HG02623 (cell line): ENCODE measurements at regions not wholly inside any gene's neighbourhood (a gene's known extent, or its start where the extent isn't known, plus 50 kb on each side); places are given as distances from the start of the nearest gene placed in this dataset.

Experiments
- ATAC-seq: cut with Tn5 transposase; IDR thresholded peaks from one replicate; pipeline ENCODE4 v1.9.1; 2021; ENCODE audit warnings: moderate library complexity; ENCODE audit not compliant: unreplicated experiment

DNA sequence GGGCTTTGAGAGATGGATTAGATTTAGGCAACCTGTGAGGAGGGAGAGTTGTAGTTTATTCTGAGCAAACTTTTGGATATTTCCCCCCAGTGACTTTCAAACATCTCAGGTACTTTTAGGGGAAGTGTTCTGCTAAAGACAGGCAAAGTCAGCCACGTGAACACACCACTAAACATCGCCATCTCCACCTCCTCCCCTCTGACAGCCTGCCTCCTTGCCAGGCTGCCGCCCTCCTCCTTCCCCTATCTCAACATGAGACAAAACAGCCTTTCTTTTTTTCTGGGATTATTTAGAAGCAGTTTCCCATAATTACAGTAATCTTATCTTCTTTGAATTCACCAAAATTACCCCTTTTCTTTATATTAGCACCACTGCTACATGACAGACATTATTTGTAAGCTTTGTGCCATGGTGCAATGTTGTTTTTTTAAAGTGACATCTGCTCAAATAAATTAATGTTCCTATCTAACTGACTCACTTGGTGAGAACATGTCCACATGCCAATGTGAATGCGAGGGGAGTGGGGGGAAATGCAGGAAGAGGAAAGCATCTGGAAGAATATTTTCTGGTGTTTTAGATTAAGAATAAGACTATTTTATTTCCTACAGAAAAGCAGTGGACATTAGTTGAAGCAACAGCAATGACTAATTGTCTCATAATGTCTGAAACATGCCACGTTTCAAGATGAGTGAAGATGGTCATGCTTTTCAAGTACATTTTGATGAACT, 147.8 kb upstream of the ATP1B1 start:
- no peak for ATAC-seq

DNA sequence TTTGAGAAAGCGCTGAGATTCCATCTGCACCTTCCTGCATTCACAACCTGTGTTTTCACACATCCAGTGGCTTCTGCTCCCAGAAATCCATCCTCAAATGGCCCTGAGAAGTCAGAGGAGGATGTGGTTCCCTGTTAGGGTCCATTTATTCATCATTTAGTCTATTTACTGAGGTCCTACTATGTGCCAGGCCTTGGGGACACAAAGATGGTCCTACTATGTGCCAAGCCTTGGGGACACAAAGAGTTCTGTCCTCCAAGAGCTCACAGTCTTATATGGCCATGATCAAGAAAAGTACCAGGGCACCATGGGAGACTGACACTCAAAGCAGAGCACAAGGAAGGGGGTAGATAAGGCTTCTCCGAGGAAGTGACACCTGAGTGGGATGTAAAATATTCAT, 147.1 kb upstream of the ATP1B1 start:
- no peak for ATAC-seq

DNA sequence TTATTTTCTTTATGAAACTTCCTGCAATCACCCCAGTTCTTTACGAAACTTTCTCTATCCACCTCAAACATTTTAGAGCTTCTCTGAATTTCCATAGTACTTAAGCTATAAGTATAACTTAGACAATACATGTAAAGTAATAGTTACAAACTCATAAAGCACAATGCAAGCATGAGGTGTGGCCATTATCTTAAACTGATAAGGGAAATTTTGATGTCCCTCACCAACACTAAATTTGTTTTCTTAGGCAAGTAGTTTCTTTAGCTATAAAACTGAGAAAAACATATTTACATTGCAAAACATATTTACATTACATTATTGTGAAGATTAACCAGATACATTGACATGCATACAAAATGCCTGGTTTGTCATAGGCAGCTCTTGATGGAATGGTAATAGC, 146.4 kb upstream of the ATP1B1 start:
- no peak for ATAC-seq

DNA sequence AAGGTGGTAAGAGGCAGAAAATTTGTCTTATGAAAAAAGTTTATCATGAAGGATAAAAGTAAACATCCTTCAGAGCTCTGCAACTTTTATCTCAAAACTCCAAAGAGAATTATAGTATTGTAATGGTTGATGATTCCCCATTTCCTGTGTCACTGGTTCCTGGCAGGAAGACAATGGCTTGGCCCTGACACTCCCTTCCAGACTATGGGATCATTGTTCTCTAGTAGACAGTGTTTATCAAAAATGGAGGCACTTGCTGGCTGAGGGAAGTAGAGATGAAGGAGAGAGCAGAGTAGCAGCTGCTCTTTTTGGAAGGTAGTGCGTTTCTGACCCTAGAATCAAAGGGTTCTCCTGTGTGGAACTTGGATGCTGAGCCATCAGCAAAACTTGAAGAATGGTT, 145.9 kb upstream of the ATP1B1 start:
- ATAC-seq = no peak

DNA sequence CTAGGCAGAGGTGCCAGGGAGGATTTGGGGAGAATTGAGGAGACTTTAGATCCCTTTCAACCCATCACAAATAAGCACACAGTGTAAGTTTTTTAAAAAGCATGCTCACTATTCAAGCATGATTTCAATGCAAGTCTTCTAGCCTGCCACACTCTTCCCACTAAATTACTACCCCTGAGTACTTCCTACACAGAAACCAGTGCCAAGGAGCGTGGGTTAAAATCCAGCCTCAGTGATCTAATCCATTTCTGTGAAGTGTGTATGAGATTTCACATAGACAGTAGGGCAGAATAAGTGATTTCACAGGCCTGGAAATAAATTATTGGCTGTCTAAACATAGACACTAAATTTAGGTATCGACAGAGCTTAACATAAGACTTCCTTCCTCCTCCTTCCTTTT, 142.9 kb upstream of the ATP1B1 start:
- no peak for ATAC-seq

DNA sequence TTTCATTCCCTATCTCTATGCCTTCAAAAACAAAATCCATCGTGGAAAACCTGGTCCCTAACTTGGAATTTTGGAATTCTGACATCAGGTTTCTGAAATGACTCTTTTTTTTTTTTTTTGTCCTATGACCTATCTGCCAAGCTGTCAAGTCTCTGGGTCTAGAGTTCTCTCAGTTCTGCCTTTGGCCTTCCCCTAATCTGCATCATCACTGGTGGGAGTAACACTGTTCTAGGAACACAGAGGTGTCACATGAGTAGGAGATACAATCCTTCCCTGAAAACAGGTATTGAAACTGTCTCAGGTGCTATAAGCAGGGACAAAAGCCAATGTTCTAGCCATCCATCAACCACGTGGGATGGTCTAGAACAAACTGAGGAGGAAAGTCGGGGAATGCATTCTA, 142.0 kb upstream of the ATP1B1 start:
- ATAC-seq = no peak

DNA sequence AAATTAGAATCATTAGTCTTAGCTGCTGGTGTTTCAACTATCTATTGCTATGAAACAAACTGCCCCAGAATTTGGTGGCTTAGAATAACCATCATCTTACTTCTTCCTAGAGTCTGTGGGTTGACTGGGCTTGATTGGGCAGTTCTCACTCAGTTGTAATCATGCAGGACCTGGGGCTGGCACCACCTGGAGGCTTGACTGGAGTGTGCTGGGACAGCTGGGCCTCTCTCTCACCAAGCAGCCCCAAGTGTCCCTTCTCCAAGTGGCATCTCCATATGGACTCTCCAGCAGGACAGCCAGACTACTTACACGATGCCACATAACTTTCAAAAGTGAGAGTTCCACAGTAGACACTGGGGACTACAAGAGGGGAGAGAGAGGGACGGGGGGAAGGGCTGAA, 140.3 kb upstream of the ATP1B1 start:
- ATAC-seq = no peak

DNA sequence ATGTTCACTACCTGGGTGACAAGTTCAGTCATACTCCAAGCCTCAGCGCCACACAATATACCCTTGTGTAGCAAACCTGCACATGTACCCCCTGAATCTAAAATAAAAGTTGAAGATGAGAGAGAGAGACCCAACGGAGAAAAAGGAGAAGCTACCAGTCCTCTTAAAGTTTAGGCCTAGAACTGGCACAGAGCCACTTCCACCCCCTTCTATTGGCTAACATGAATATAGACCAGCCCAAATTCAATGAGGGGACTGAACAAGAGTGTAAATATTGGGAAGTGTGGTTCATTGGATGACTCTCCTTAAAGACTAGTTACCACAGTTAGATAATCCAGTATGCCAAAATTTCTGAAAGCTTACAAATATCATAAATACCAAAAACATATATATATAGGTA, 139.9 kb upstream of the ATP1B1 start:
- no peak for ATAC-seq

DNA sequence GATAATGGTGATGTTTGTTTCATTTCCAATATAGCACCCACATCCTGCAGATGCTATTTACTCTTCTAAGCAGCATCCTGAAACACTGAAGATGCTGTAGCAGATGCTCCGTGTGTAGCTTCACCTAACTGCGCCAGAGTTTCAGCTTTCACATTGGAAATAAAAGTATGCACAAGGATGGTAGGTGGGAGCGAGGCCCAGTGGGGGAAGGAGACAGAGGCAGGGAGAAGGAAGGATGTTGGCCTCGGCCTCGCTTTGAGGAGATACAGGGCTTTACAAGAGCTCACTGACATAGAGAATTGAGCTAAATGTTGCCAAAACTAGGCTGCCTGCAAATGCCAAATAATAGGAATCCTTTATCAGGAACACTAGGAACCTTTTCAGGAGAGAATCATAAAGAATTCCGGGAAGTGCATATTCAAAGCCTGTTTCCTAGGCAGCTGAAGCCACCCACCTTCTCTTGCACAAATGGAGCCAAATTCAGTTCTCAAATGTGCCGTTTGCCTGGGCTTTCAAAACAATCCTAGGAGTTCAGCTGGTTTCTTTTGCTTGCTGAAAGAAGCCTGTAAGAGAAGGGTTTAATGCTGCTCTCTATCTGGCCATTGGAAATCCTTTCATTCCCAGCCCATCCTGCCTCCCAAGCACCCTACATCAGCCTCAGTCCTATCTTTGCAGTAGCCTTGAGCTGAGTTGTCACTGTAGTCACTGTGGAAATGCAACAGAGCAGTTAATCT, 135.4 kb upstream of the ATP1B1 start:
- no peak for ATAC-seq

DNA sequence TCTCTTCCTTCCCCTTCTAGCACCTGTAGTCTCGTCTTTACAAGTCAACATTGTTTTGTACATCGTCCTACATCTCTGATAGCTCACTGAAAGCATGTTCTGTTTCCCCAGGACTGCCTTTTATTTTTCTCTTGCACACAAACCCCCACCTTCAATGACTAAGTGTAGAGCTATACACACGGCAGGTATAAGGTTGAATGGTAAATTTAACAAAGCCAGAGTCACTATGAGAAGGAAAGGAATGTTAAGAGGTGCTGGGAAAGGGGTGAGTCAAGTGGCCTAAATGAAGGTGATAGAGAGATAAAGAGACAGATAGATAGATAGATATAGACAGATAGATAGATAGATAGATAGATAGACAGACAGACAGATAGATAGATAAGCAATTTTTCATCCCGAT, 134.3 kb upstream of the ATP1B1 start:
- no peak for ATAC-seq

DNA sequence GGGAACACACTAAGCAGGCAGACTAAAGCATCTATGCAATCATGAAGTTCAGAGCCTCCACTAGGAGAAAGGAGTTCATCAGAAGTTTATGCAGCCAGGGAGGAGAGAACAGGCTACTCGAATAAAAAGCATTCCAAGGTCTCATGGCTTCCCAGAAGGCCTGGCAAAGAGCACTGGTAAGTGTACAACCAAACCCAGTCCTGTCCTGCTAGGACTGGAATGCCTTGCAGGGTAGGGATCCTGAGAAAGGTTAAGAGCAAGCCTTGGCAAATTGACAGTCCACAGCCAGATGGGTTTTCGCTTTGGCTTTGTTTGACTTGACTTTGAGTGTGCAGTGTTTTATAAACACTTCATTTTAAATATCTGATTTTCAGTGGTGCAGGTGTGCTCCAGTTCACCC, 133.6 kb upstream of the ATP1B1 start:
- ATAC-seq = no peak

DNA sequence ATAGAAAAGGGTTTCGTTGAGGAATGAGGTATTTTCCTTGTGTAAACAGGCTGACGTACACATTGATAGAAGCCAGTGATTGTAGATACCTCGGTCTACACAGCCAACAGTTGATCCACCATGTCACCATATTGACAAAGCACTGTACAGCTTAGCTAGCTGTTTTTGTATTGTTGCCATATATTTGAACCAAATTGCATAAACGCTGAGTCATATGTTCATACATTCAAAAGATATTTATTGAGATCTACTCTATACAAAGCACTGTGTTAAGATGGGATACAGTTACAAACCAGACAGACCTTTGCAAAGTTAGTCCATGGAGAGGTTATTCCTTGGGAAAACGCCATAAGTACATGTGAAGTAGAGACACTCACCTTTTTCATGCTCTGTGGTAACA, 132.4 kb upstream of the ATP1B1 start:
- ATAC-seq = no peak

DNA sequence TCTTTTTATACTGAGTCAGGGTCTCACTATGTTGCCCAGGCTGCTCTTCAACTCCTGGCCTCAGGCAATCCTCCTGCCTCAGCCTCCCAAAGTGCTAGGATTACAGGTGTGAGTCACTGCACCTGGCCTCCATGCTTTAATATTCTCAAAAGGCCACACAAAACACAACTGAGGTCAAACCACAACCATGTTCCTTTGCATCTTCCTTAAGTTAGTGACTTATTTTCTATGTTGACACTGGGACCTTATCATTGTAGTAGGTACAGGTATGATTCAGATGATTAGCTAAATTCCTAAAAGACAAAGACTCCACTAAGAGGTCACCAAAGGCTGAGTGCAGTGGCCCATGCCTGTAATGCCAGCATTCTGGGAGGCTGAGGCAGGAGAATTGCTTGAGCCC, 131.9 kb upstream of the ATP1B1 start:
- ATAC-seq = no peak

DNA sequence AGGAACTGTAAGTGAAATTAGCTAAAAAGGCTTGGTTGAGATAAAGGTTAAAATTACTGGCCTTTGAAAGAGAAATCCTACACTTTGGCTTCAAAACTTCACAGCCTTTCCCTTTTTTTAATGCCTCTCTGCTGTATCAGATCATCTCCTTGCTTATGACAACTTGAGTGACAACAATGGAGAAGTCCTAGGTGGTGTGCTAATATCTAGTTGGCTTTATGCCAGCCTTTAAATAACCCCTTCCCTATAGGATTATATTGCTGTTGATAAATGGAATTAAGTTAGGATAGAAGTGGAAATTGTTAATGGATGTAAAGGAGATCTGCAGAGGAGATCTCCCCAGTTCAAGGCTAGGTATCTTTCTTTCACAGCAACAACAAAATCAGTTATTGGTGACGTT, 130.2 kb upstream of the ATP1B1 start:
- no peak for ATAC-seq

DNA sequence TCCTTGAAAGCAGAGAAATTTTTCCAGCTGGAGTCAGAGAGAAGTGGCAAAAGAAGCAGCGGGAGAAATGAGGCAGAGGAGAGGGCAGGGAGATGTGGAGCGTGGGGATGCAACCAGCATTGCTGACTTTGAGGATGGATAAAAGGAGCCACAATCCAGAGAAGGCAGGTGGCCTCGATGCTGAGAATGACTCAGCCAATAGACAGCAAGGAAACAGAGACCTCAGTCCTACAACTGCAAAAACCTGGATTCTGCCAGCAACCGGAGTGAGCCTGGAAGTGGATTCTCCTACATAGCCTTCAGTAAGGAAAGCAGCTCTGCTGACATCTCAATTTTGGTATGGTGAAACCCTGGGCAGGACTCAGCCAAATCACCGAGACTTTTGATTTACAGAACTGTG, 128.9 kb upstream of the ATP1B1 start:
- no peak for ATAC-seq

DNA sequence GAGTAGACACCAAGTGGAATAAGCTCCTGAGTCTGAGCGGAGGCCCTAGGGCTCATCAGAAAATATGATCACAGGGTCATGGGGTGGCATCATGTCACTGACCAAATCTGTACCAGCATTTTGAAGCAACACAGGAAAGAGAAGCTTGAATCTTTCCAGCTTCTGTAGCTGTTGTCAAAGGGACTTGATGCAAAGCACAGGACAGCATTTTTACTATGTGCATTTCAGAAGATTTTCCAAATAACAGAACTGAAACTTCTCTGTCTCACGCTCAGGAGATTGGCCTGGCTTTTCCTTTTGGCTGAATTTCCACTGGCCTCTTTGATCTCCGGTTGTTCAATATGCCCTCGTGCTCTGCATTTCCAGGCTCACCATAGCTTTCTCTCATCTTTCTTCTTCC, 127.2 kb upstream of the ATP1B1 start:
- ATAC-seq = no peak

DNA sequence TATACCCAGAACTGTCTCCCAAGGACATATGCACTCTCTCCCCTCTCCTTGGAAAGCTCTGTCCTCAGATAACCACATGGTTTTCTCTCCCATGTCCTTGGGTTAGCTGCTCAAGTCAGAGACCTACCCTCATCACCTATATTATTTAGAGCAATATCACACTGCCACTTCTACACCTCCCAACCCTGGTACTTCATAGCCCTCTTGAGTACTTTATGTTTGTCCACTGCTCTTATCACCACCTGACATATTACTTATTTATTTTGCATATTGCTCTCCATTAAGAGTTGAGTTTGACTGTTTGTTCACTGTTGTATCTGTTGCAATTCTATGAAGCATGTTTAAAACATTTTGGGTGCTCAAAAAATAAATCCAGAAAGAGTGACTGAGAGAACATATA, 126.3 kb upstream of the ATP1B1 start:
- ATAC-seq = no peak

DNA sequence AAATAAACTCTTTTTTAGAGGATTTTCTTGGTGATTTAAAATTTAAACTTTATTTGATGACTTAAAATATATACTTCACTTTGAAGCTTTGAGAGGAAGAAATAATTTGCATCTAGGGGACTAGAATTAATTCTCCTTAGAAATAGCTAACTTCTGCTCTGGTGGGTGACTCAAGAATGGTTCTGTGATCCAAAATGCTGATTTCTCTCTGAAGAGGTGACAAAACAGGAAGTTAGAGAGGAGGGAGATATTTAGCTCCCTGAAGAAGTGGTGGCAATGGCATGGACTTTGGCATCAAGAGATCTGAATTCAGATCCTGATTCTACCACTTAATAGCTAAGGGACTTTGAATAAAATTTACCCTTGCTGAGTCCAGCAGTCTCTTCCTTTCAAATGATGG, 125.8 kb upstream of the ATP1B1 start:
- ATAC-seq = no peak

DNA sequence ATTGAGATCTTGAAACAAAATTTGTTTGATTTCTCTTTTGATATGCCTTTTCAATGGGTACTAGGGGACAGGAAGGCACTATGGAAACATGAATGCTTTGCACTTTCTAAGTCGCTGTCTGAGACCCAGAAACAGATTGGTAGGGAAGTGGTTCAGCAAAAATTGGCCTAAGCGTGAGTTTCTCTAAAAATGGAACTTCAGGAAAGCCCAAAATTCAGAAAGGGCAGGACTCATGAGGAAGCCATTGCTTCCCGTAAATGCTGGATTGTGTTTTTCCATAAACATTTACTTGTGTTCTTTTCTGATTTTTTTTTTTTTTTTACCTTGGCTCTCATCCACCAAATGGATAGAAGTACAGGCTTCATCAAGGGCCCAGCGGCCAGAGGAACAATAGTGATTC, 123.7 kb upstream of the ATP1B1 start:
- ATAC-seq = no peak

DNA sequence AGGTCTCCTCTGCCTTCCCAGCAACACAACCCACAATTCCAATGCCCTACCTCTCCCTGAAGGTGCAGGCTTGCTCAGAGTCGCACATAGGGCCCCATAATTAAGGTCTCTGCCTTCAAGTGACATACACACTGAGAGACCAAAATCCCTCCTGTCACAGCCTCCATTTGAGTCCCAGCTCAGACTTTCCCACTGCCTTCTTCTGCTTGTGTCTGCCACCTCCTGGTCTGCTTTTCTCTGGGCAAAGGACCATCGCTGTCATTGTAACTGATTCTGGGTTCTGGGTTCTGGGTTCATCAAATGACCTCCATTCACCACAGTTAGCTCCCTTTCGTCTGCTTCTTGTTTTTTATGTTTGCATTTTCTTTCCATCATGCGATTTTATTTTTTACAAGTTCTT, 119.2 kb upstream of the ATP1B1 start:
- ATAC-seq = no peak

DNA sequence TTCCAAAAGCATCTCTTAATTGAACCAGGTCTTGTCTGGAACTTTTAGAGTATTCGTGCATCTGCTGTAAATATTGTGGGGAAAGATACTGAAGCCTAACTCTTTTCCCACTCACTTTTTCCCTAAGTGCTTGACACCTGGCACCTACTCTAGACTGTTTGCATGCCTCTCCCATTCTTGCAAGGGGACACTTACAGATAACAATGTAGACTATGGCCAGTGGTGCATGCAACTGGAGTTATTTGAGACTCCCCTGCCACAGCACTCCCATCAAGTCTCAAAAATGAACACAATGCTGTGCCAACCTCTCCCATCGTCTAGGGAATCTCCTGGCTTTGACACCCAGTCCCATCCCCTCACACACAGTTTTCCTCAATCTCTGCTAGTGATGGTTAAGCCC, 118.6 kb upstream of the ATP1B1 start:
- no peak for ATAC-seq

DNA sequence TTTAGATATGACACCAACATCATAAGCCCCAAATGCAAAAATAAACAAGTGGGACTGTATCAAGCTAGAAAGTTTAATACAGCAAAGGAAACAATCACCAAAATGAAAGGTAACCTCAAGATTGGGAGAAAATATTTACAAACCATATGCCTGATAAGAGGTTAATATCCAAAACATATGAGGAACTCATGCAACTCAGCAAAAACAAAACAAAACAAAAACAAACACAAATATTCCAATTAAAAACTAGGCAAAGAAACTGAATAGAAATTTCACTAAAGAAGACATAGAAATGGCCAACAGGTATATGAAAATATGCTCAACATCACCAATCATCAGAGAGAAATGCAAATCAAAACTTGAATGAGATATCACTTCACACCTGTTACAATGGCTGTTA, 116.5 kb upstream of the ATP1B1 start:
- ATAC-seq = no peak
